NT2/D1 (cell line): ENCODE measurements at regions not wholly inside any gene's neighbourhood (a gene's known extent, or its start where the extent isn't known, plus 50 kb on each side); places are given as distances from the start of the nearest gene placed in this dataset.

Experiments used
- SUZ12 ChIP-seq: IDR thresholded peaks from 2 replicates; pipeline ENCODE4 v1.6.1; 2011; ENCODE audit not compliant: insufficient read length, insufficient read depth; ENCODE audit errors: extremely low read depth
- YY1 ChIP-seq: IDR thresholded peaks from 2 replicates; pipeline ENCODE4 v1.6.1; 2011; ENCODE audit not compliant: insufficient read length, insufficient read depth
- ZNF274 ChIP-seq: IDR thresholded peaks from 2 replicates; pipeline ENCODE4 v1.6.1; 2011; ENCODE audit warnings: mild to moderate bottlenecking, low read depth, low read length

- TF ChIP-seq ZNF274 (no peak), YY1 (no peak), SUZ12 (no peak)
These were observed 1162.4 kb downstream of the SLC16A7 start for GRCh38 chr12:60758224-60758623.
